Activated naive CD8-positive, alpha-beta T cell treated with anti-CD3 and anti-CD28 coated beads, Interleukin-2, amount 50 U/mL, for 24 hours (primary cell): ENCODE measurements at regions not wholly inside any gene's neighbourhood (a gene's known extent, or its start where the extent isn't known, plus 50 kb on each side); places are given as distances from the start of the nearest gene placed in this dataset.

Experiments
- ATAC-seq: fragments of 150-1000 bp; cut with Tn5 transposase; one replicate; pipeline ENCODE4 v1.10.0; 2021
- DNase-seq: peaks from one replicate; pipeline ENCODE4 v3.0.0; 2021
- H3K27ac Mint-ChIP-seq: one replicate; pipeline ENCODE4 v1.8.0; 2021; ENCODE audit warnings: mild to moderate bottlenecking, mixed read lengths
- H3K27me3 Mint-ChIP-seq: one replicate; pipeline ENCODE4 v1.8.0; 2021; ENCODE audit warnings: mixed read lengths
- H3K36me3 Mint-ChIP-seq: one replicate; pipeline ENCODE4 v1.8.0; 2021; ENCODE audit warnings: low read depth, mixed read lengths
- H3K4me1 Mint-ChIP-seq: one replicate; pipeline ENCODE4 v1.8.0; 2021; ENCODE audit warnings: mixed read lengths
- H3K4me3 Mint-ChIP-seq: one replicate; pipeline ENCODE4 v1.8.0; 2021; ENCODE audit warnings: mild to moderate bottlenecking, moderate library complexity, mixed read lengths
- H3K9me3 Mint-ChIP-seq: one replicate; pipeline ENCODE4 v1.8.0; 2021; ENCODE audit warnings: mixed read lengths

DNA sequence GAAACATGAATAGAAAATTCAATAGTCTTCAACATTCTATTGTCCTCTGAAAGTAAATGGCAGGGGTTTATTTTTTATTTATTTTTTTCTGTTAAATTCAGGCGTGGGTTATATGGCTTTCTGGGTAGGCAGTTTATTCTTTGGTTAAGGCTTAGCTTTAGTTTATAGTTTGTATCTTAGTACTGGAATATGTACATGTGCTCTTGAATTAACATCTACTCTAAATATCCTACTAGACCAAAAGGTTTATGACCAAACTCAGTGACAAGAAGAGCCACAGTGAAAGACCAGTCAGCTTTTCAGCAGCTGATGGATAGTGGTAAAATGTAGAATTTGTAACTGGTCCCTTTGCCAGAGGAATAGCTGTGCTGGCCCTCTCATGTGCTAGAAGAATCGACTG, 62.0 kb upstream of the DAB2 start:
- H3K9me3 Mint-ChIP-seq = peaks cover 13% of the 10 kb centered on the region
- ATAC-seq (no peak), DNase-seq (no peak)
- no peak overlapping the region for H3K27ac Mint-ChIP-seq
- no peak overlapping the region for H3K4me3 Mint-ChIP-seq
- H3K36me3 Mint-ChIP-seq = no peaks in the 10 kb centered on the region
- H3K4me1 Mint-ChIP-seq = no peaks in the 10 kb centered on the region
- no peaks in the 10 kb centered on the region for H3K27me3 Mint-ChIP-seq

DNA sequence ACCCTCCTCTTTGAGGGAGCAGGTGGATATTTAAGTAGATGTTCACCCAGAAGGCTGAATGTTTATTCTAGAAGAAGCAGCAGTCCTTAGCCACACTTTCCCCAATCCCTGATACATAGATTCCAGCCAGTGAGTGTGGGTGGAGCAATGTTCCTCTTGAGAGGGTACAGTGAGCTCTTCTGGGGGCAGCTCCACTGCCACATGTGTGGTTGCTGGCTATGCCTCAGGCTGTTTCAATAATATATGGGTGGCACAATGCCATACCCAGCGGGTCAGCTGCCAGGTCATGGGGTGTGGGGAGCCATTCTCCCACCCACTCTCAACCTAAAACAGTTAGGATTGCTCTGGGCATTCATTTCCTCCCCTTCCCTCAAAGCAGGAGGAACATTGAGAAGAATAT, 61.6 kb upstream of the DAB2 start:
- H3K27me3 Mint-ChIP-seq = no peaks in the 10 kb centered on the region
- H3K36me3 Mint-ChIP-seq = no peaks in the 10 kb centered on the region
- ATAC-seq (no peak), DNase-seq (no peak)
- H3K27ac Mint-ChIP-seq = no peak overlapping the region
- H3K4me3 Mint-ChIP-seq = no peak overlapping the region
- H3K9me3 Mint-ChIP-seq = peaks cover 10% of the 10 kb centered on the region
- H3K4me1 Mint-ChIP-seq = no peaks in the 10 kb centered on the region

DNA sequence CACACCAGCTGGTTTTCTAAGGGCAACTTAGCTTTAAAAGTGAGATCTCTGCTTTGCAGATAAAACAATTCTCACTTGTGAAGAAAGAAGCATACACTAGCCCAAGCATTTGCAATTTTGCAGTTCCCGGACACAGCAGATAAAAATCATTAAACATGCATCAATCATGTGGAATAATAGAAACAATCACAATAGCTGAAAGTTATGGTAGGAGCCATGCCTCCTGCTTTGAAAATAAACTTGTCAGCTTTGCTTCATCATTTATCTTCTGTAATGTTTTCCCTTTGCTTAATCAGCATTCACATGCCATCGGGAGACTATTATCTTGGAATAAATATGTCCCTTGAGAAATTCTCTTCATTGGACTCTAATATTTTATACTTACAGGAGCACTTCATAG, 60.3 kb upstream of the DAB2 start:
- Mint-ChIP-seq H3K9me3 (peaks cover 5% of the 10 kb centered on the region), H3K36me3 (no peaks in the 10 kb centered on the region), H3K27ac (no peak overlapping the region), H3K4me1 (no peaks in the 10 kb centered on the region), H3K27me3 (no peaks in the 10 kb centered on the region), H3K4me3 (no peak overlapping the region)
- DNase-seq (no peak), ATAC-seq (no peak)

DNA sequence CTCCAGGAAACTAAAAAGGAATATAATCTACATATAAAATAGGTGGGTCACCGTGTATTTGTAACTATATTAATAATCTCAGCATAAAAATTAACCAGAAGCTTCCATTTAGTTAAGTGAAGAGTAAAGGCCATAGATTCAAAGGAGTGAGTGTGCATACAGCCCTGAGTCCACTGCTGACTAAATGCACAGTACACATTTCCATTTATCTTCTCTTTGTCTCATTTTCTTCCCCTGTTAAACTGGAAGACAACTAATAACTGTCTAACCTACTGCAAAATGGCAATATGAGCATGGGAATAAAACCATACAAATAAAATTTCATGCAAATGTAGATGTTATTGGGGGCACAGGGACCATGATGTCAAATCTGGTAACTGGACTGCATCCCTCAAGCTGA, 59.9 kb upstream of the DAB2 start:
- H3K9me3 Mint-ChIP-seq = peaks cover 1% of the 10 kb centered on the region
- DNase-seq (no peak), ATAC-seq (no peak)
- H3K36me3 Mint-ChIP-seq = no peaks in the 10 kb centered on the region
- no peaks in the 10 kb centered on the region for H3K27me3 Mint-ChIP-seq
- H3K27ac Mint-ChIP-seq = no peak overlapping the region
- H3K4me1 Mint-ChIP-seq = no peaks in the 10 kb centered on the region
- H3K4me3 Mint-ChIP-seq = no peak overlapping the region

DNA sequence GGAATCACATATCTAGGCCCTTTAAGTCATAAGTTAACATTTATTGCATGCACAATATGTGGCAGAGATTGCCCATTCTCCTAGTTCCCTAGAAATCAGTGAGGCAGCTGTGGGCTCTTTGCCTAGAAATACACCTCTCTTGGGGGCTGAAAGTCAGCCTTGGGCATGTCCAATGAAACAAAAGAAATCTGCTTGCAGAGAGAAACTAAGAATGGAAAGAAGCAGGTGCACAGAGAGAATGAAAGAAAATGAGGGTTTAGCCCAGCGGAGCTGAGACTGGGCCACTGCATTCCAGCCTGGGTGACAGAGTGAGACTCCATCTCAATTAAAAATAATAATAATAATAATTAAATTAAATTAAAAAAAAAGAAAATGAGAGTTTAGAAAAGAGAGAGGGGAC, 57.3 kb upstream of the DAB2 start:
- Mint-ChIP-seq H3K9me3 (no peaks in the 10 kb centered on the region), H3K27ac (no peak overlapping the region), H3K4me3 (no peak overlapping the region), H3K4me1 (no peaks in the 10 kb centered on the region), H3K36me3 (no peaks in the 10 kb centered on the region), H3K27me3 (no peaks in the 10 kb centered on the region)
- ATAC-seq (no peak), DNase-seq (no peak)

DNA sequence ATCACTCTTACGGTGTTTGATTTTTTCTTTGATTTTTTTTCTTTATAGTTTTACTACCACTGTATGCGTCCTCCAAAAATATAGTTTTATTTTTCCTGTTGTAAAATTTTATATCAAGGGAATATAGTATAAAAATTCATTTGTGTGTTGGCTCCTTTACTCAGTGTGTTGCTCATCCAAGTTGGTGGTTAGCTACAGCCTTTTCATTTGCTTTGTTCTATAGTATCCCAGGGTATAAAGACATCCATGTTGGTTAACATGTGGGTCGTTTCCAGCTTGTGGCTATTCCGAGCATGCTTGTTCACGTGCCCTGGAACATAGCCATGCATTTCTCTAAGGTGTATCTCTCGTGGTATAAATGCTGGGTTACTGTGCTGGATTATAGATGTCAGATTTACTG, 54.8 kb upstream of the DAB2 start:
- Mint-ChIP-seq H3K4me3 (no peak overlapping the region), H3K36me3 (no peaks in the 10 kb centered on the region), H3K9me3 (no peaks in the 10 kb centered on the region), H3K4me1 (no peaks in the 10 kb centered on the region), H3K27ac (no peak overlapping the region), H3K27me3 (no peaks in the 10 kb centered on the region)
- DNase-seq (no peak), ATAC-seq (no peak)

DNA sequence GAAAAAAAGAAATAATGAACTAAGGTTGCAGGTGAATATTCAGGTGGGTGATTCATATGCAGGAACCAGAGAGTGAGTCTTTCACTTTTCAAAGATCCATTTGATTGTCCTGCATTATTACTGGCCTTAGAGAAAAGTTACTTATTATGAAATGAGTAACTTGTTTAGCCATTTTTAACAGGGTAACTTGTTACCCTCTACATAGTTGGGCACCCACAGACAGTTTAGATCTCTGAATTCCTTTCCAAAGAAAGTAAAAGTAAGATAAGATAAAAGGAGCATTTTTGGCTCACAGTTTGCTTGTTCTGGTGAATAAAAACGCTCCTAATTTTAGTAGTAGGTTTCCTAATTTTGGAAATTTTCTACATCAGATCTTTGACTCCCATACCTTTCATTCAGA, 54.1 kb upstream of the DAB2 start:
- H3K27me3 Mint-ChIP-seq = no peaks in the 10 kb centered on the region
- no peaks in the 10 kb centered on the region for H3K4me1 Mint-ChIP-seq
- H3K4me3 Mint-ChIP-seq = no peak overlapping the region
- DNase-seq (no peak), ATAC-seq (no peak)
- no peaks in the 10 kb centered on the region for H3K9me3 Mint-ChIP-seq
- no peak overlapping the region for H3K27ac Mint-ChIP-seq
- no peaks in the 10 kb centered on the region for H3K36me3 Mint-ChIP-seq

DNA sequence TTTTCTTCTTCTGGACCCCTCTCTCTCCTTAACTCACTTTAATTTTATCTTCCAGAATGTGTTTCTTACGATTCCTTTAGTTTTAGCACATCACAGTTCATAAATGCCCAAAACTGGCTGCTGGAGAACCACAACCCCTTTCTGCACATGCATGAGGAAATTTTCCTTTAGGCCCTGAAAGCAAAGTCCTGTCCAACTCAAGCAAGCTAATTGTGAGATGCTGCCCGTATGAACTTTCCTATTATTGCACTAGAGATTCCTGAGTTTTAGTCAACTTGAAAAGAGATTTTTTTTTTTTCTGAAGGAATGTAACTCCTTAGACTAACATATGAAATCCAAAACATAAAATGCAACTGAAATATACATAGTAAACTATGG, 52.1 kb upstream of the DAB2 start:
- H3K4me1 Mint-ChIP-seq = no peaks in the 10 kb centered on the region
- H3K4me3 Mint-ChIP-seq = no peak overlapping the region
- H3K27me3 Mint-ChIP-seq = no peaks in the 10 kb centered on the region
- H3K9me3 Mint-ChIP-seq = no peaks in the 10 kb centered on the region
- ATAC-seq = no peak
- no peaks in the 10 kb centered on the region for H3K36me3 Mint-ChIP-seq
- no peak overlapping the region for H3K27ac Mint-ChIP-seq
- DNase-seq = no peak

DNA sequence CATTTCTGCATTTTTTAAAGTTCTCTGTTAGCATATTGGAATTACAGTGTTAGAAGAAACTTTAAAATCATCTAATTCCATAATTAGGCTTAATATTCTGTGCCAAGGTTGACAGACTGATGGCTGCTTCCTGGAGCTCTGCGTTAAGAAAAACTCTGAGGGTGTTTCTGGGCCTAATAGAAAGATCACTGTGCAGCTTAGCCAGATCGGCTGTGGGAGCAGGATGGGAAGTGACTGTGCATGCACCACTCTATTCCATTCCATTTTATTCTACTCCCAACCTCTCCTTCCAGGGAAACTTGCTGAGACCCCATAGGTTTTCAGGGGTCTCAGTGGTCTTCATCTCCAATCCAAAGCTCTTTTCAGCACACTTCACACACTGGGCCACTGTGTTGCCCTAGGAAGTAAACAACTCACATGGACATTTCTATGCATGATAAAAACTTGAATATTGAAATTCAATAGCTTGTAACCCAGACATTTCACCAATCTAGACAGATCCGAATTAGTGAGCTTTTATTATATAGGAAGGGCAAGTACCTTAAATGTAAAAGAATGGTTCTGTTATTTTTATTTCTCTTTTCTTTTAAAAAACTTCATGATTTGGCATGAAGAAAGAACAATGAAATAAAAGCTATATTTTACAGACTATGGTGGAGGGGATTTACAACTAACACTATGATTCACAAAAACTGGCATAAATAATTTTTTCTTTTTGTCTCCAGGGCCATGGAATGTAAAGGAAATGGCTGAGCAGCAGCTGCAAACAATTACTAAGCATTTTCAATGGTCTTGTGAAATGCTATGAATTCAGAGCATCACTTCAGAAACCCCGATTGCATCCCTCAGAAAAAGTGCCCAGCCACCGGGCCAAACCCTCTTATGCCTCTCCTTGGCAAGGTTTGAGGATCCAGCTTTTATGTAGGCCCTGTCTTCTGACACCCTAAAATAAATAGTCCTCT, 51.4 kb upstream of the DAB2 start:
- Mint-ChIP-seq H3K4me1 (no peaks in the 10 kb centered on the region), H3K4me3 (no peak overlapping the region), H3K27ac (no peak overlapping the region), H3K36me3 (no peaks in the 10 kb centered on the region), H3K9me3 (no peaks in the 10 kb centered on the region), H3K27me3 (no peaks in the 10 kb centered on the region)
- DNase-seq (no peak), ATAC-seq (no peak)

DNA sequence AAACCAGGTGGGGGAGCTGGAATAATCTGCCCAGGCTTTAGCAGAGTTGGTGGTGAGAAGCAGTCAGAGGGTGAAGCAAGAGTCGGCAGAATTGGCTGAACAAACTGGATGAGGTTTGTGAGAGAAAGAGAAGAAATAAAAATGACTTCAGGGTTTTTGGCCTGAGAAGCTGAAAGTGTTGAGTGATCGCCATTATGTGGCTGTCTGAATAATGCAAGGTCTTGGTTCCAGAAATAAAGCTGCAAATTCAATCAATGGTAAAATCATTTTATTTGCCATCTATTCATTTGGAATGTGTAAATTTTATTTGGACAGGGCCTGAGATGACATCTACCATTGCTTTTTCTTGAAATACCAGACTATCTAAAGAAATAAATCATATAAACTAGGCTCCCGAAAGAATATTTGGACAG, 50.4 kb upstream of the DAB2 start:
- no peaks in the 10 kb centered on the region for H3K9me3 Mint-ChIP-seq
- no peaks in the 10 kb centered on the region for H3K36me3 Mint-ChIP-seq
- no peak for ATAC-seq
- H3K4me1 Mint-ChIP-seq = no peaks in the 10 kb centered on the region
- no peaks in the 10 kb centered on the region for H3K27me3 Mint-ChIP-seq
- H3K4me3 Mint-ChIP-seq = no peak overlapping the region
- no peak for DNase-seq
- no peak overlapping the region for H3K27ac Mint-ChIP-seq
